Keratinocyte (primary cell): ENCODE measurements at regions not wholly inside any gene's neighbourhood (a gene's known extent, or its start where the extent isn't known, plus 50 kb on each side); places are given as distances from the start of the nearest gene placed in this dataset.

Experiments used
- EZH2 ChIP-seq: IDR thresholded peaks from one replicate; pipeline ENCODE4 v1.6.1; 2012; ENCODE audit warnings: inconsistent platforms, mild to moderate bottlenecking, low read length, moderate library complexity
- TF ChIP-seq, protein P1 (sequence below), 3 experiments: IDR thresholded peaks in 1 of 3; conservative IDR thresholded peaks in 1 of 3; optimal IDR thresholded peaks in 1 of 3; 2 replicates in 2 of 3; 3 replicates in 1 of 3; pipeline versions ENCODE3 to v1.5.1; 2011; ENCODE audit warnings: low read length in 3 of 3, mild to moderate bottlenecking in 3 of 3, moderate library complexity in 2 of 3, control low read depth in 1 of 3, inconsistent platforms in 1 of 3; ENCODE audit not compliant: insufficient read depth in 2 of 3; ENCODE audit errors: extremely low read depth in 1 of 3

DNA sequence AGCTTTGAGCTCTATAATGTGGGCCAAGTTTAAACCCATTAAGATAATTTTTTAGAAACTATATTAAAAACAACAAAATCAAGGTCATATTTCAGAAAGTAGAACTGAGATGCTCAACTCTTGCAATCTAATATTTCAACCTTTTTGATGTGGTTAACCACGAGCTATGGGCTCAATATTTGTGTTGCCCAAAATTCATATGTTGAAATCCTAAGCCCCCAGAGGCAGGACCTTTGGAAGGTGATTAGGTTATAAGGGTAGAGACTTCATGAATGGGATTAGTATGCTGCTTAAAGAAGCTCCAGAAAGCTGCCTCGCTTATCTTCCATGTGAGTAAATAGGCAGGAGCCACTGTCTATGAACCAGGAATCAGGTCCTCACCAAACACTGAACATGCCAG is 284.4 kb downstream of the CRPPA start:
- TF ChIP-seq, protein P1, sequence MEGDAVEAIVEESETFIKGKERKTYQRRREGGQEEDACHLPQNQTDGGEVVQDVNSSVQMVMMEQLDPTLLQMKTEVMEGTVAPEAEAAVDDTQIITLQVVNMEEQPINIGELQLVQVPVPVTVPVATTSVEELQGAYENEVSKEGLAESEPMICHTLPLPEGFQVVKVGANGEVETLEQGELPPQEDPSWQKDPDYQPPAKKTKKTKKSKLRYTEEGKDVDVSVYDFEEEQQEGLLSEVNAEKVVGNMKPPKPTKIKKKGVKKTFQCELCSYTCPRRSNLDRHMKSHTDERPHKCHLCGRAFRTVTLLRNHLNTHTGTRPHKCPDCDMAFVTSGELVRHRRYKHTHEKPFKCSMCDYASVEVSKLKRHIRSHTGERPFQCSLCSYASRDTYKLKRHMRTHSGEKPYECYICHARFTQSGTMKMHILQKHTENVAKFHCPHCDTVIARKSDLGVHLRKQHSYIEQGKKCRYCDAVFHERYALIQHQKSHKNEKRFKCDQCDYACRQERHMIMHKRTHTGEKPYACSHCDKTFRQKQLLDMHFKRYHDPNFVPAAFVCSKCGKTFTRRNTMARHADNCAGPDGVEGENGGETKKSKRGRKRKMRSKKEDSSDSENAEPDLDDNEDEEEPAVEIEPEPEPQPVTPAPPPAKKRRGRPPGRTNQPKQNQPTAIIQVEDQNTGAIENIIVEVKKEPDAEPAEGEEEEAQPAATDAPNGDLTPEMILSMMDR (optimal IDR thresholded peaks at IDR 0.05 in 1 of 3, IDR thresholded peaks at IDR 0.05 in 1 of 3, conservative IDR thresholded peaks at IDR 0.05 in 1 of 3; ENCODE audit: extremely low read depth in 1 of 3, insufficient read depth in 2 of 3, low read length in 3 of 3), result no peak
- TF ChIP-seq EZH2, result no peak
